ENCODE measurements at regions not wholly inside any gene's neighbourhood (a gene's known extent, or its start where the extent isn't known, plus 50 kb on each side); places are given as distances from the start of the nearest gene placed in this dataset.

DNA sequence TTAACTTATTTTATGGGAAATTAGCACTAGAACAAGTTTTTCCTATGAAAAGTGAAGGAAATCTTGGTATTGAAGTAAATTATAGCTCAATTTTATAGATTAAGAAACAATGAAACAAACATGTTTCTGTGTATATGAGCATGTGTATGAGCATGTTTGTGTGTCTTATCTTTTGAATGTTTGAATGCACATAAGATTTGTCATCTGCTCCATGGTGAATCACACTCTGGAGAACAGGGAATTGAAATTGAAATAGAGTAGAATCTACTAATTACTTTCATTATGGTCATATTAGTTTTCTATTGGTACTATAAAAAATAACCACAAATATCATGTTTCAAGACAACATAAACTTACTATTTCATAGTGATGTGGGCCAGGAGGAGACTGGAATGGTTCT, 646.6 kb downstream of the OTOL1 start:
- no peak for TF ChIP-seq MAX (CRISPR knock-in tag; IDR thresholded peaks at IDR 0.05)
- TF ChIP-seq E2F5 (CRISPR knock-in tag; IDR thresholded peaks at IDR 0.05) = no peak
- TF ChIP-seq ZNF281 (CRISPR knock-in tag; IDR thresholded peaks at IDR 0.05) = no peak
- no peak for TF ChIP-seq TCF7 (CRISPR knock-in tag; IDR thresholded peaks at IDR 0.05; ENCODE audit: low read depth)
- TF ChIP-seq CTCF (IDR thresholded peaks at IDR 0.05) = no peak
- no peak for TF ChIP-seq TEAD4 (CRISPR knock-in tag; IDR thresholded peaks at IDR 0.05)
- TF ChIP-seq, protein P1, sequence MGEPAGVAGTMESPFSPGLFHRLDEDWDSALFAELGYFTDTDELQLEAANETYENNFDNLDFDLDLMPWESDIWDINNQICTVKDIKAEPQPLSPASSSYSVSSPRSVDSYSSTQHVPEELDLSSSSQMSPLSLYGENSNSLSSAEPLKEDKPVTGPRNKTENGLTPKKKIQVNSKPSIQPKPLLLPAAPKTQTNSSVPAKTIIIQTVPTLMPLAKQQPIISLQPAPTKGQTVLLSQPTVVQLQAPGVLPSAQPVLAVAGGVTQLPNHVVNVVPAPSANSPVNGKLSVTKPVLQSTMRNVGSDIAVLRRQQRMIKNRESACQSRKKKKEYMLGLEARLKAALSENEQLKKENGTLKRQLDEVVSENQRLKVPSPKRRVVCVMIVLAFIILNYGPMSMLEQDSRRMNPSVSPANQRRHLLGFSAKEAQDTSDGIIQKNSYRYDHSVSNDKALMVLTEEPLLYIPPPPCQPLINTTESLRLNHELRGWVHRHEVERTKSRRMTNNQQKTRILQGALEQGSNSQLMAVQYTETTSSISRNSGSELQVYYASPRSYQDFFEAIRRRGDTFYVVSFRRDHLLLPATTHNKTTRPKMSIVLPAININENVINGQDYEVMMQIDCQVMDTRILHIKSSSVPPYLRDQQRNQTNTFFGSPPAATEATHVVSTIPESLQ (CRISPR knock-in tag; IDR thresholded peaks at IDR 0.05) = no peak
- no peak for TF ChIP-seq SMAD3 (CRISPR knock-in tag; IDR thresholded peaks at IDR 0.05; ENCODE audit: borderline replicate concordance)
- TF ChIP-seq GTF2I (CRISPR knock-in tag; conservative IDR thresholded peaks at IDR 0.05) = no peak

All from WTC11 (cell line).